ENCODE measurements at regions not wholly inside any gene's neighbourhood (a gene's known extent, or its start where the extent isn't known, plus 50 kb on each side); places are given as distances from the start of the nearest gene placed in this dataset.

- DNase-seq (ENCODE audit: low read depth), result no peak
Observed at GRCh38 chr5:4319478-4320128, 724.0 kb downstream of the IRX1 start.

DNA sequence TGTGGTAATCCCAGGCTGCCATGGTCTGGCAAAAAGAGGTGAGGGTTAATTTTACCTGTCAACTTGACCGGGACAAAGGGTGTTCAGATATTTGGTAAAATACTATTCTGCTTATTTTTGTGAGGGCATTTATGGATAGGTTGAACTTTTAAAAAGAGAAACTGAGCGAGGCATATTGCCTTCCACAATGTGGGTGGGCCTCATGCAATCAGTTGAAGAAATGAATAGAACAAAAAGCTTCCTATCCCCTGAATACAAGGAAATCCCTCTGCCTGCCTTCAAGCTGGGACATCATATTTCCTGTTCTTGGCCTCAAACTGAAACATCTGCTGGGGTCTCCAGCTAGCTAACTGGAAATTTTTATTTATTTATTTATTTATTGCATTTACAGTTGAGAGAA, 734.7 kb downstream of the IRX1 start:
- DNase-seq (ENCODE audit: low read depth), result no peak

GRCh38 chr5:4335078-4335477, 739.4 kb downstream of the IRX1 start:
- DNase-seq (ENCODE audit: low read depth), result no peak

DNA sequence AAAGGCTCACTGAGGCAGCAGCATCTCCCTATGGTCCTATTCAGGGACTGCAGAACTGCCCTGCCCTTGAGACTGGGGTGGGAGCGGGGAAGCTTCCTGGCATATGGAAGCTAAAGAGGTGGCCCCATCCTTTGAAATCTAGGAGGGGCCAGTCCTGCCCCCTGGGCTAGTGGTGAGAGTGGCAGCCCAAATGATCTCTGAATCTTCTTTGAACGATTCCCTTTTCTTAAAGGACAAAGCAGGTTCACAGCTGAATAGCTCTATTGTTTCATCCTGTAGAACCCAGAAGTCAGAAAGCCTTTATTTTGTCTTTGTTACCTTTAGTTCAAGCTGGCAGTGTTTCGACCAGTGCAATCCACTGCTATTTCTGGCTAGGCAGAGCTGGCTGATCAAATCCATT, 741.9 kb downstream of the IRX1 start:
- no peak for DNase-seq (ENCODE audit: low read depth)

DNA sequence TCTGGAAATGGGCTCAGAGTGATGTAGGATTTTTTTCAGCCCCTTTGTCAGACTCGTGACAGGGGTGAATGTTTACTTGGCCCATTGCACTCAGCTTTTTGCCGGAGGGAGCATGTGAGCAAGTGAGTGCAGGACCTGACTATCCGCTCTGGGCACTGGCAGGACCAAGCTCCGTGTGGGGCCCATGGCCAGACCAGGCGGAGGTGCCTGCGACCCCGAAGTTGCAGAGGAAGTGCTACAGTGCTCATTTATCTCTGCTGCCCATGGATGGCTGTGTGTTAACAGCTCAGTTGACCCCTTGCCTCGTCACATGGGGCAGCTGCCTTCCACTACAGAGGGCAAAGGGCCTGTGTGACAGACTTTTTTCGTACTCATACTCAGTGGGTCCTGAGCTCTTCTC, 744.3 kb downstream of the IRX1 start:
- DNase-seq (ENCODE audit: low read depth), result no peak

DNA sequence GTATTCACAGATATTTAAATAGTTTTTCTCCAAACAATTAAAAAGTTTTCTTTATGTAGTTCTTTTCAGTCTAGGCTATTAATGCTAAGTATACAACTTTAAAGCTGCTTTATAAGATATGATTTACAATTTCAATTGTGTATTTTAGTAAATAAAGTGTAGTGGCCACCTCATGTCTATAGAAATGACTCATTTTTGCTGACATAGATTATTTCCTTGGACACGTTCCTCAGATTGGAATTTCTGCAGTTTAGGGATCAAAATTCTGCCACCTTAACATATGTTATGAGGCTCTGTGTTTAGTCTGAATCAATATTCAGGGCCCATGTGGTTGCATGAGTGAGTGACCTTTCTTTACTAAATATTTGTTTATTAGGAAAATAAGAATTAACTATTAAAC, 750.2 kb downstream of the IRX1 start:
- no peak for DNase-seq (ENCODE audit: low read depth)

DNA sequence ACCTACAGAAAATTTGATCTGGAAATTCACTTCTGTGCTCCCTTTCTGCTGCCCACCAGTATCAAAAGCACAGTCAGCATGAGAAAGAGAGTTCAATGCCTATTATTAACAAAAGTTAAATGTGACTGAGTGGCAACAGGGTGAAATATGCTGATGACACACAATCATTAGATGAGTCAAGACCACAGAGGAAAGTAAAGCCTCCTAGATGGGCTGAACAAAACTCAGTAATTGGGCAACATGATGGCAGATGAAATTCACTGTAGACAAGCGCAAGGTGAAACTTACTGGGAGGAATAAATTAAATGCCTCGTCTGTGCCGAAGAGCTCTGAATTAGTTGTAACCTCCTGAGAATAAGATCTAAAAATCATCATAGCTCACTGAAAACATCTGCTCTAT, 752.8 kb downstream of the IRX1 start:
- DNase-seq (ENCODE audit: low read depth), result no peak

DNA sequence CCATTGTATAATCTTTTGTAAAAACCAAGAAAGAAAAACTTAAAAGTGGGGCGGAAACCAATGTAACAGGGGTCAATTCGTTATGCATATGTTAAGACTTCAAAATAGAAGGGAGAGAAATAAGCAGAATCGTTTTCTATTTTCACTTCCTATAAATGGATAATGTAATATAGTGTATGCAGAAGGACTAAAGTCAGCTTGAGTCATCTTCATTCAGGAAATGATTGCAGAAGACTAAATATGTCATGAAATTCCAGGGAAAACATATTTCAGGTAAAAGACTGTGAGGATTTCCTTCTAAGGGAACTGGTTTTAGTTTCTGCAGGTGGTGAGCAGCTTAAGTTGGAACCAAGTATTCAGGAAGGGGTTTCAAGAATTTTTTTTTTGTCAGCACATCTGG, 753.3 kb downstream of the IRX1 start:
- no peak for DNase-seq (ENCODE audit: low read depth)

DNA sequence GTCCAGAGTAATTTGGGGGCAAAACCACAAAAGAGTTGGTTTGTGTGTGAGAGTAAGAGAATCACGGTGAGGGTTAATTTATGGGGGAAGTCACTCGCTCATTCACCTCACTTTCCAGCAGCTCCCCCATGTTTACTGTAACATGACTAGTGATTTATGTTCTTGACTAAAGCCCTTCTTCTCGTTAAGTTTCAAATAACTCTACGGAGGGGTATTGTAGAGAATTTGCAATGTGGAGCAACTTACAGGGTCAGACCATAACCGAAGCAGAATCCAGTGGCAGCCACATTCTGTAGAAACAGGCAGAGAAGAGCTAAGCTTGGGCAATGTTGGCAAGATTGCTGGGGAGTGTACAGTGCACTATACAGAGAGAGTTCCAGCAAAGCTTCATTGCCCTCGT, 760.6 kb downstream of the IRX1 start:
- no peak for DNase-seq (ENCODE audit: low read depth)

DNA sequence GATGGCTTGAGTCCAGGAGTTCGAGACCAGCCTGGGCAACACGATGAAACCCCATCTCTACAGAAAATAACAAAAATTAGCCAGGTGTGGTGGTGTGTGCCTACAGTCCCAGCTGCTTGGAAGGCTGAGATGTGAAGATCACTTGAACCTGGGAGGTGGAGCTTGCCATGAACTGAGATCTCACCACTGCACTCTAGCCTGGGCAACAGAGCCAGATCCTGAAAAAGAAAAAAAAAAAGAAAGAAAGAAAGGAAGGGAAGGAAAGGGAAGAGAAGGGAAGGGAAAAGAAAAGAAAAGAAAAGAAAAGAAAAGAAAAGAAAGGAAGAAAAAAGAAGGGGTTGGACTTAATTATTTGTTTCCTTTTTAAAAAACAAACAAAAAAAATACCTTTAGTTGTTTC, 764.2 kb downstream of the IRX1 start:
- DNase-seq (ENCODE audit: low read depth), result no peak

- no peak for DNase-seq (ENCODE audit: low read depth)
Observed at GRCh38 chr5:4361753-4362152, 766.1 kb downstream of the IRX1 start.

GRCh38 chr5:4362411-4362810, 766.8 kb downstream of the IRX1 start:
- DNase-seq (ENCODE audit: low read depth), result no peak

- no peak for DNase-seq (ENCODE audit: low read depth)
Observed at GRCh38 chr5:4363045-4363444, 767.4 kb downstream of the IRX1 start.

DNA sequence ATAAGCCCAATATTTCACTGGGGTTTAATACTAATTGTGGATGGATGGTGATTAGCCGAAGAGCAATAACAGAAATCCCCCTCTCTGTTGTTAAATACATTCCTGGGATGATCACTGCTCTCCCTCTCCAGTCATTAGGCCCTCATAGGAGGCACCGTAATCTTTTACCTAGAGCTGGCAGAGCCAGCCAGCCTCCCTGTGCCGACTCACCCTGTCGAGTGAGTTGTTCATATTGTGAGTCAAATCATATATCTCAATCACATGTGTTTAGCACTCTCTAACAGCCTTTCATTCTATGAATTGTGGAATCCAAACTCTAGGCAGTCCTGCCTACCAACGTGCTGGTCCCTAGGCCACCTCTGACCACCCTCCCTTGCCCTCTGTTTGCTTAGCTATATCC, 771.0 kb downstream of the IRX1 start:
- no peak for DNase-seq (ENCODE audit: low read depth)

DNA sequence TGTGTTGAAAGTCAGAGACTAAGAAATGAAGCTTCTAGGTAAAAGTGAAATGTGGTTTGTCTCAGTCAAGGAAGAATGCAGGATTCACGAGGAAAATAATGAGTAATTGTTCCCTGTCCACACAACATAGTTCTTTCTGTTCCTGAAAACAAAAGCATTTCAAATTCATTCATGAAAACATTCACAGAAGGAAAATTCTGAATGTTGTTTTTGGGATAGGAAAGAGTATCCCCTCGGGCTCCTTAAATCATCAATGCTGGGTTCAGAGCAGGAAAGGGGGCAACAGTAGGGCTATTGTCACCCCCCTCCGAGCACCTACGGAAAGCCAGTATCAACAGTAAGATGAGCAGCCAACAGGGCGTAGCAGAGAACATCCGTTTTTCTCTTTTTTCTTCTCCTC, 769.9 kb upstream of the ADAMTS16 start:
- no peak for DNase-seq (ENCODE audit: low read depth)

- DNase-seq (ENCODE audit: low read depth), result no peak
Observed at GRCh38 chr5:4372481-4372880, 767.6 kb upstream of the ADAMTS16 start.

DNA sequence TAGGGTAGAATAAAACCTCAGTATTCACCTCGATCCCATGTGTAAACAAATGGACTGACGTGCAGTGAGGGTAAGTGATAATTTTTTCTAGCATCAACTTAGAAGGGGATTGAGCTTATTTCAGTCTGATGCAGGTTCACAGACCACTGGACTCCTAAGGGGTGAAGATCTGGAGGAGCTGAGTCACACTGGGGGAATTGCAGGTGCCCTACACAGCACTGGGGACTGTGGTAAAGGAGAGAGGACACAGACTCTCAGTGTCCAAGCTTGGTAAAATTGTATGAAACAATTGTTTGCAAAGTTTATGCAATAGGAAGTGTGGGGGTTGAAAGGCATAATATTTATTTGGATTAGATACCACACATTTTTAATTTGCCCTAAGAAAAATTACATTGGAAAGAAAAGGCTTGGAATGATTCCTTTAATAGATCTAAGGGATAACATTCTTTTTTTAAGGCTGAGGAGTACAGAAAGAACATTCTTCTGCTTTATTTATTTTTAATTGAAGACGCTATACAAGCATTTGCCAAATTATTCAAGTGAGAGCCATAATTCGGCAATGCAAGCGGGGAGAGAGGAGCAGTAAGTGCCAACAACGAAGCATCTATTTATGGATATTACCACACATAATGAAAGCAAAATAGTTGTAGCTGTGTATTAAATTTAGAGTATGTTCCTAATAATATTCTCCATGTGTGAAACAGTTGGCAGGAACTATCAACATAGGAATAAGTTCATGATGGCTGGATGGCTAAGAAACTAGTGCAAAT, 766.9 kb upstream of the ADAMTS16 start:
- DNase-seq (ENCODE audit: low read depth), result no peak

GRCh38 chr5:4374866-4375265, 765.3 kb upstream of the ADAMTS16 start:
- DNase-seq (ENCODE audit: low read depth), result no peak

DNA sequence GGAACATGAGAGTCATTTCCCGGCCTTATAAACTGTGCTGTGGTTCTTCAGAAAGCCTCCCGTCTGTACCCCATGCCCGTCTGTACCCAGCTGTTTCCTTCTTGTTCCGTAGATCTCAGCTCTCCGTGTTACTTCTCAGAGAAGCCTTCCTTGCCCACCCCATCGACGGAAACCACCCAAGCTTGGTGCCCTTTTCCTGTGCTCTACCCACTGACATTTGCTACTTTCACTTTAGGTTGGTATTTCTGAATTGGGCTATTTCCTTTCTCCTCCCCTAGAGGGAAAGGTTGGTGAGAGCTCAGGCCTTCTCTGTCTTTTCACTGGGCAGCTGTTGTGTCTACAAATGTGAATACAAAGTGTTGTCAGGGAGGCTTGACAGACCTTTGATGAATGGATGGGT, 764.5 kb upstream of the ADAMTS16 start:
- no peak for DNase-seq (ENCODE audit: low read depth)

GRCh38 chr5:4383102-4383501, 757.0 kb upstream of the ADAMTS16 start:
- DNase-seq (ENCODE audit: low read depth), result no peak

GRCh38 chr5:4383518-4384198, 756.5 kb upstream of the ADAMTS16 start:
- DNase-seq (ENCODE audit: low read depth), result no peak

DNA sequence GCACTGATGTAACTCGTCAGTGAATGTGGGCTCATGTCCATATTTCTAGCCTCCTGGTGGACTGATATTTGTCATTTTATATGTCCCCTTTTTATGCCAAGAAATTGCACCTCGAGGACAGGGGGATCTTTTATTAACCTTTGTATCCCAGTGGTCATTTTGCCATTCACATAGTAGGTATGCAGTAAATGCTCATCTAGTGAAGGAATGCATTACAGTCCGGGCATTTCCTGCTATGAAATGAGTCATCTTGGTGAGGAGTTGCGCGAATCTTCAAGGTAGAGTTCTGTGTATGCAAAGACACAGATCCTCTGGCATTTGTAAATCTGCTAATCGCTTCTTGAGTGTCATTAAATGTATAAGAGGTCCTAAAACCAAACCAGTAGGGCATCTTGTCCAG, 755.5 kb upstream of the ADAMTS16 start:
- no peak for DNase-seq (ENCODE audit: low read depth)

GRCh38 chr5:4386152-4386551, 754.0 kb upstream of the ADAMTS16 start:
- DNase-seq (ENCODE audit: low read depth), result no peak
